Osteoblast (primary cell): ENCODE measurements at regions not wholly inside any gene's neighbourhood (a gene's known extent, or its start where the extent isn't known, plus 50 kb on each side); places are given as distances from the start of the nearest gene placed in this dataset.

ENCODE experiments used
- DNase-seq: peaks from one replicate; pipeline ENCODE4 v3.0.0; 2011; ENCODE audit warnings: low spot score, mixed read lengths; ENCODE audit not compliant: insufficient read length; ENCODE audit errors: missing footprints
- H2AFZ ChIP-seq: 2 replicates; pipeline ENCODE4 v1.6.0; 2011; ENCODE audit warnings: mild to moderate bottlenecking, low read length
- H3K27ac ChIP-seq: 2 replicates; pipeline ENCODE4 v1.5.1; 2011; ENCODE audit warnings: mild to moderate bottlenecking, low read depth, low read length, moderate library complexity
- H3K27me3 ChIP-seq: 2 replicates; pipeline ENCODE4 v1.6.0; 2012; ENCODE audit warnings: mild to moderate bottlenecking, control low read depth, inconsistent platforms, low read length, moderate library complexity; ENCODE audit not compliant: insufficient read depth
- H3K36me3 ChIP-seq: 2 replicates; pipeline ENCODE4 v1.5.1; 2011; ENCODE audit warnings: mild to moderate bottlenecking, low read length, control low read depth, moderate library complexity; ENCODE audit not compliant: insufficient read depth
- H3K4me1 ChIP-seq: 2 replicates; pipeline ENCODE4 v1.5.1; 2011; ENCODE audit warnings: mild to moderate bottlenecking, low read length, control low read depth, moderate library complexity; ENCODE audit not compliant: insufficient read depth
- H3K4me2 ChIP-seq: 2 replicates; pipeline ENCODE4 v1.6.0; 2011; ENCODE audit warnings: mild to moderate bottlenecking, low read length; ENCODE audit not compliant: insufficient read depth
- H3K4me3 ChIP-seq: fragments of 200-600 bp; sonication (generic); 3 replicates; pipeline ENCODE4 v1.5.1; 2012; ENCODE audit warnings: mild to moderate bottlenecking, low read length, inconsistent platforms; ENCODE audit not compliant: insufficient read depth
- H3K79me2 ChIP-seq: 2 replicates; pipeline ENCODE4 v1.6.0; 2012; ENCODE audit warnings: mild to moderate bottlenecking, low read length, control low read depth, inconsistent platforms; ENCODE audit not compliant: insufficient read depth
- H3K9me3 ChIP-seq: 2 replicates; pipeline ENCODE4 v1.5.1; 2011; ENCODE audit warnings: low read depth, low read length, control low read depth
- H4K20me1 ChIP-seq: 2 replicates; pipeline ENCODE4 v1.6.0; 2012; ENCODE audit warnings: mild to moderate bottlenecking, low read length, control low read depth; ENCODE audit not compliant: insufficient read depth
- TF ChIP-seq, protein P1 (sequence below): IDR thresholded peaks from 2 replicates; pipeline ENCODE4 v1.5.1; 2011; ENCODE audit warnings: mild to moderate bottlenecking, low read depth, low read length, moderate library complexity; ENCODE audit errors: extremely low read depth

DNA sequence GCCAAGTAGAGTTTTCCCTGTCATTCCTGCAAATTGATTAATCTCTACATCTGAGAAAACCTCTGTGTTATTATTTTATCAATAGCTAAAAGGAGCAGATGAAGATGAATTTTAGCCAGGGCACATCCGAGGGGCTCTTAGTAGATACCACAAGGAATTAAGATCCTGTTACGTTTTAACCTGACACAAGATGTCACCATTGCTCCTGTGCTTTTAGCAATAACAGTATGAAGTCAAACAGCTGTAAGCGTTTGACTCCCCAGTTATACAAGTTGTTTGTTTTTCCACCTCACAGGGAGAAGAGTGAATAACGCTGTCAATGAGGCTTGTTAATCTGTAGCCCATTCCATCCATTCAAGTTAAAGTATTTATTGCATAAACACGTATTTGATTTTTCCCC is 76.0 kb upstream of the AP1S2 start:
- Histone ChIP-seq H3K4me3 (no peak overlapping the region), H3K36me3 (no peaks in the 10 kb centered on the region), H3K4me2 (no peak overlapping the region), H2AFZ (no peak overlapping the region), H3K79me2 (no peaks in the 10 kb centered on the region), H3K27me3 (peaks cover 33% of the 10 kb centered on the region), H3K27ac (no peak overlapping the region), H3K9me3 (no peaks in the 10 kb centered on the region), H4K20me1 (no peaks in the 10 kb centered on the region), H3K4me1 (no peaks in the 10 kb centered on the region)
- TF ChIP-seq, protein P1, sequence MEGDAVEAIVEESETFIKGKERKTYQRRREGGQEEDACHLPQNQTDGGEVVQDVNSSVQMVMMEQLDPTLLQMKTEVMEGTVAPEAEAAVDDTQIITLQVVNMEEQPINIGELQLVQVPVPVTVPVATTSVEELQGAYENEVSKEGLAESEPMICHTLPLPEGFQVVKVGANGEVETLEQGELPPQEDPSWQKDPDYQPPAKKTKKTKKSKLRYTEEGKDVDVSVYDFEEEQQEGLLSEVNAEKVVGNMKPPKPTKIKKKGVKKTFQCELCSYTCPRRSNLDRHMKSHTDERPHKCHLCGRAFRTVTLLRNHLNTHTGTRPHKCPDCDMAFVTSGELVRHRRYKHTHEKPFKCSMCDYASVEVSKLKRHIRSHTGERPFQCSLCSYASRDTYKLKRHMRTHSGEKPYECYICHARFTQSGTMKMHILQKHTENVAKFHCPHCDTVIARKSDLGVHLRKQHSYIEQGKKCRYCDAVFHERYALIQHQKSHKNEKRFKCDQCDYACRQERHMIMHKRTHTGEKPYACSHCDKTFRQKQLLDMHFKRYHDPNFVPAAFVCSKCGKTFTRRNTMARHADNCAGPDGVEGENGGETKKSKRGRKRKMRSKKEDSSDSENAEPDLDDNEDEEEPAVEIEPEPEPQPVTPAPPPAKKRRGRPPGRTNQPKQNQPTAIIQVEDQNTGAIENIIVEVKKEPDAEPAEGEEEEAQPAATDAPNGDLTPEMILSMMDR: peak; percentile 31
- no peak for DNase-seq

- TF ChIP-seq, protein P1: no peak
Measured at GRCh38 chrX:15929194-15929593, 74.6 kb upstream of the AP1S2 start.

DNA sequence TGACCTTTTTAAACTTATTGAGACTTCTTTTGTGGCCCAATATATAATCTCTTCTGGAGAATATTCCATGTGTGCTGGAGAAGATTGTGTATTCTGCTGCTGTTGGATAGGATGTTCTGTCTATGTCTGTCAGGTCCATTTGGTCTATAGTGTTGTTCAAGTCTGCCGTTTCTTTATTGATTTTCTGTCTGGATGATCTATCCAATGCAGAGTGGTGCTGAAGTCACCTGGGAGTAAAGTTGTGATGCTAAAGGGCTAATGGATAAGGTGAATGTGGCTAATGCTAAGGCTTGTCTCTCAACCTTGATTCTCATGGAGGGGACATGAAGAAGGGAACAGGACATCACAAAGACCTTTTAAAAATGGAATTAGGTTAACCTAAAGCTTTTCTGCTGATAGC is 72.0 kb upstream of the AP1S2 start:
- no peak overlapping the region for H3K4me2 ChIP-seq
- H3K27me3 ChIP-seq: peaks cover 29% of the 10 kb centered on the region
- H4K20me1 ChIP-seq: no peaks in the 10 kb centered on the region
- H3K9me3 ChIP-seq: no peaks in the 10 kb centered on the region
- no peak overlapping the region for H2AFZ ChIP-seq
- no peaks in the 10 kb centered on the region for H3K36me3 ChIP-seq
- H3K4me1 ChIP-seq: no peaks in the 10 kb centered on the region
- no peak for DNase-seq
- TF ChIP-seq, protein P1: no peak
- H3K4me3 ChIP-seq: no peak overlapping the region
- no peaks in the 10 kb centered on the region for H3K79me2 ChIP-seq
- no peak overlapping the region for H3K27ac ChIP-seq

More at GRCh38 chrX:15929194-15929593, 74.6 kb upstream of the AP1S2 start:
- H4K20me1 ChIP-seq: no peaks in the 10 kb centered on the region
- peaks cover 32% of the 10 kb centered on the region for H3K27me3 ChIP-seq
- H2AFZ ChIP-seq: no peak overlapping the region
- H3K4me3 ChIP-seq: no peak overlapping the region
- no peak overlapping the region for H3K27ac ChIP-seq
- H3K4me1 ChIP-seq: no peaks in the 10 kb centered on the region
- no peaks in the 10 kb centered on the region for H3K9me3 ChIP-seq
- H3K79me2 ChIP-seq: no peaks in the 10 kb centered on the region
- H3K4me2 ChIP-seq: no peak overlapping the region
- no peak for DNase-seq
- H3K36me3 ChIP-seq: no peaks in the 10 kb centered on the region

GRCh38 chrX:15918003-15918402 is 63.4 kb upstream of the AP1S2 start:
- H2AFZ ChIP-seq: no peak overlapping the region
- no peak for DNase-seq
- no peak overlapping the region for H3K27ac ChIP-seq
- TF ChIP-seq, protein P1: no peak
- H3K27me3 ChIP-seq: no peaks in the 10 kb centered on the region
- H3K4me2 ChIP-seq: no peak overlapping the region
- H3K79me2 ChIP-seq: no peaks in the 10 kb centered on the region
- no peaks in the 10 kb centered on the region for H3K36me3 ChIP-seq
- H3K4me3 ChIP-seq: no peak overlapping the region
- no peaks in the 10 kb centered on the region for H3K9me3 ChIP-seq
- no peaks in the 10 kb centered on the region for H3K4me1 ChIP-seq
- no peaks in the 10 kb centered on the region for H4K20me1 ChIP-seq
